ENCODE measurements at regions not wholly inside any gene's neighbourhood (a gene's known extent, or its start where the extent isn't known, plus 50 kb on each side); places are given as distances from the start of the nearest gene placed in this dataset.
"Not testable (repeated sequence)": the region's sequence is repeated elsewhere in the genome, so short reads cannot be mapped to it uniquely, and the experiment has no call there.

- FAIRE-seq (no peak), DNase-seq (ENCODE audit: low spot score) (no peak)
These were observed 50.3 kb upstream of the OSBPL11 start for GRCh38 chr3:125645616-125646015.

DNA sequence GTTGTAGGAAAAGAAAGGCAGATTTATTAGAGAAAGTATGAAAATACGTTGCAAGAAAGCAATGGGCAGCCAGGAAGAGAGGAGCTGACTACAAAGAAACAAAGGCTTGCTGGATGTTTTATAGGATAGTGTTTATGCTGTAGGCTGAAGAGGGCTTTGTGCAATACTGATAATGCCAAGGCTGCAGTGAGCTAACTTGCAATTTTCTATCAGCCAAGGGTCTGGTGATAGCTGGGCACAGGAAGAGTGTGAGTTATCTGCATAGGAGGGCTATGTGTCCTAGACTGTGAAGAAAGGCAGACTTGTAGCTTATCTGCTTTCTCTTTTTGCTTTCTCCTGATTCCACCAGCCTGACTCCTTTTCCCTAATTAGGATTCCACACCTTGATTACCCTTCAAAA, 51.3 kb upstream of the OSBPL11 start:
- DNase-seq (ENCODE audit: low spot score) (no peak), FAIRE-seq (no peak)

DNA sequence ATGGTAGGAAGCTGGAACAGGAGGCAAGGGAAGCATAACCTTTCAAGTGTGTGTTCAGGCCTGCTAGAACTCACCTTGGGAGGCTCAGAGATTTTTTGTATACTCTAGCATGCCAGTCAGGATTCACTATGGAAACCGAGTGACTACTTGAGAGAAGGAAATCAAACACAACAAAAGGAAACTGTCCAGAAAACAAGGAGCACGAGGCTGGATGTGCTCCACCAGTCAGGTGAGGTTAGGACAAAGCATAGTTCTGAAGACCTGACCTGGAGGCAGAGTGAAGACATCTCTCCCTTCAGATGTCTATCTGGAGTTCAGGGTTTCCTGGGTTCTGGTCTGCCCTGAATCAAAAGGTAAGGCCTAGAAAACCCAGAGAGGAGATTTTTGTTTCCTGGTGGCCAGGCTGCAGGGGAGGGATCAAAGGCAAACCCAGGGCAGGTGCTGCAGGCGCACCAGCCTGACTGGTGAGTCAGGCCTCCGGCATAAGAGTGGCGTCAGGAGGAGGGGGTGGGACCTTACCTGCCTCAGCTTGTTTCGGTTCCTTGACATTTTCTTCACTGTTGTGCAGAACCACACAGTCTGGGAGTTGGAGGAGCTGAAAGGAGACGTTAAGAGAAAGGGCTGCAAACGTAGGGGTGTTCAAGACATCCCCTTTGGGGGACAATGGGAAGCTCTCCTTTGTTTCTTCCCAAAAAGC, 52.2 kb upstream of the OSBPL11 start:
- DNase-seq (ENCODE audit: low spot score) = no peak
- FAIRE-seq = no peak

GRCh38 chr3:125651244-125651643, 55.9 kb upstream of the OSBPL11 start:
- FAIRE-seq (no peak), DNase-seq (ENCODE audit: low spot score) (peak; percentile 8)

DNA sequence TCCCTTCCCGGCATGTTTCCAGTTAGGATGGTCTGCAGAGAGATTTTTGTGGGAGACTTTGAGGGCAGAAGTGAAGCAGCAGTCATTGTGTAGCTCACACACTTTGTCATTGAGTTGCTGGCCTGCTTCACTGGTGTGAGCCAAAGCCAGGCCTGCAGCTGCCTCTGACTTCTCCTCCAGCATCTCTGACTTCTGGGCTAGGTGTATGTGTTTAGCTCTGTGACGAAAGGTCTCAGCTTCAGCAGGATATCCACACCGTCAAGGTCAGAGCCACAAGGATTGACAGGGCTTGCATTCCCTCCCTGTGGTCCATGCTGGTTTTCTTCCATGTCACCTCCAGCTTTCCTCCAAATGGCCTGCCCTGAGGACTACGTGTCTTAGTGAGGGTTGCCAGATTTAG, 57.1 kb upstream of the OSBPL11 start:
- no peak for FAIRE-seq
- no peak for DNase-seq (ENCODE audit: low spot score)

GRCh38 chr3:125654526-125654925, 59.2 kb upstream of the OSBPL11 start:
- no peak for FAIRE-seq

GRCh38 chr3:125662675-125663074, 67.4 kb upstream of the OSBPL11 start:
- DNase-seq (ENCODE audit: low spot score) = no peak
- no peak for FAIRE-seq

More at GRCh38 chr3:125654526-125654925, 59.2 kb upstream of the OSBPL11 start:
- no peak for DNase-seq (ENCODE audit: low spot score)

GRCh38 chr3:125670352-125670751, 75.1 kb upstream of the OSBPL11 start:
- FAIRE-seq (no peak), DNase-seq (ENCODE audit: low spot score) (no peak)

GRCh38 chr3:125670945-125671344, 75.6 kb upstream of the OSBPL11 start:
- FAIRE-seq (no peak), DNase-seq (ENCODE audit: low spot score) (no peak)

DNA sequence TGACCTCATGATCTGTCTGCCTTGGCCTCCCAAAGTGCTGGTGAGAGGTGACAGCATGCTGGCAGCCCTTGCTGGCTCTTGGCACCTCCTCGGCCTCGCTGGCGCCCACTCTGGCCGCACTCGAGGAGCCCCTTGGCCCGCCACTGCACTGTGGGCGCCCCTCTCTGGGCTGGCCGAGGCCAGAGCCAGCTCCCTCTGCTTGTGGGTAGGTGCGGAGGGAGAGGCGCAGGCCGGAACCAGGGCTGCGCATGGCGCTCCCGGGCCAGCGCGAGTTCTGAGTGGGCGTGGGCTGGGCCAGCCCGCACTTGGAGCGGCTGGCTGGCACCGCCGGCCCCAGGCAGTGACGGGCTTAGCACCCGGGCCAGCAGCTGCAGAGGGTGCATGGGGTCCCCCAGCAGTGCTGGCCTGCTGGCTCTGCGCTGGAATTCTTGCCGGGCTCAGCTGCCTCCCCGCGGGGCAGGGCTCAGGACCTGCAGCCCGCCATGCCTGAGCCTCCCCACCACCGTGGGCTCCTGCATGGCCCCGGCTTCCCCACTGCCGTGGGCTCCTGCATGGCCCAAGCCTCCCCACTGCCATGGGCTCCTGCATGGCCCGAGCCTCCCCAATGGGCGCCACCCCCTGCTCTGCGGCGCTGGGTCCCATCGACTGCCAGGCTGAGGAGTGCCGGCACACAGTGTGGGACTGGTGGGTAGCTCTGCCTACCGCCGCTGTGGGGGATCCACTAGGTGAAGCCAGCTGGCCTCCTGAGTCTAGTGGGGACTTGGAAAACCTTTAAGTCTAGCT, 76.4 kb upstream of the OSBPL11 start:
- DNase-seq (ENCODE audit: low spot score) = no peak
- FAIRE-seq = no peak

GRCh38 chr3:125675791-125676190, 80.5 kb upstream of the OSBPL11 start:
- FAIRE-seq (no peak), DNase-seq (ENCODE audit: low spot score) (peak; percentile 16)

DNA sequence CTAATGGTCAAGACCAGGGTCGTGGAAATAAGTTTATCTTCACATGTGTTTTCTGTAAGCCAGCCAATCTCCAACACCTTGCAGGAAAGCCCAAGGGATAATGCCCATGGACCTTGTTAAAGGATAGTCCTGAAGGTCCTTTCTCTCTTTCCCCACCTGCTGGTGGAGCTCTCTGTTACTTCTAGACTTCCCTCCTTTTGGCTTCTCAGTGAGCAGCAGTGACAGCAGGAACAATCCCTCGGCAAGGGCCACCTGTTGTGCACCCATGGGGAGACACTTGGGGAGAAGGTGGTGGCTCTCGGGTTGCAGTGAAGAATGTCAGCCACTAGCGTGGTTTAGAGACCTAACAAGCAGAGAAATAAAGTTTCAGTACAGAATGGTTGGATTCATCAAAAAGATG, 84.0 kb upstream of the OSBPL11 start:
- DNase-seq (ENCODE audit: low spot score) (no peak), FAIRE-seq (no peak)

- FAIRE-seq = no peak
- DNase-seq (ENCODE audit: low spot score) = no peak
These were observed 85.8 kb upstream of the OSBPL11 start for GRCh38 chr3:125681146-125681545.

DNA sequence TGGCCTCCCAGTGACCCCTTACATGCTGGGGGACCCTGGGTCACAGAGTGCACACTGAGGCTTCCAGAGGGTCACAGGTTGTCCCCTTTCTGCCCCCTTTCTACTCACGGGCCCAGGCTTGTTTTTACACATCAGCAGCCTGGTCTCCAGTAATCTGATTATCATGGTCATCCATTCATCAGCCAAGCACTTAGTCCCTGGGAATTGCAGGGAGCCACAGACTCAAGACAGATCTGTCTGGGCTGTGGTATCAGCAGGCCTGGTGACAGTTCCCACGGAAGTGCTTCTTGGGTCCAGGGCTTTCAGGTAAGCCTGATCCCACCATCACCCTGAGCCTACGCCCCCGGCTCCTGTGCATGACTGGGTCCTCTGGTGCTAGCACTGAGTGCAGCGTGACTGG, 86.6 kb upstream of the OSBPL11 start:
- DNase-seq (ENCODE audit: low spot score); FAIRE-seq: not testable (repeated sequence)

GRCh38 chr3:125682610-125683009, 87.3 kb upstream of the OSBPL11 start:
- DNase-seq (ENCODE audit: low spot score); FAIRE-seq: not testable (repeated sequence)

GRCh38 chr3:125683067-125683829, 88.0 kb upstream of the OSBPL11 start:
- no peak for FAIRE-seq
- no peak for DNase-seq (ENCODE audit: low spot score)

- no peak for FAIRE-seq
- DNase-seq (ENCODE audit: low spot score) = no peak
These were observed 88.9 kb upstream of the OSBPL11 start for GRCh38 chr3:125684199-125684598.

DNA sequence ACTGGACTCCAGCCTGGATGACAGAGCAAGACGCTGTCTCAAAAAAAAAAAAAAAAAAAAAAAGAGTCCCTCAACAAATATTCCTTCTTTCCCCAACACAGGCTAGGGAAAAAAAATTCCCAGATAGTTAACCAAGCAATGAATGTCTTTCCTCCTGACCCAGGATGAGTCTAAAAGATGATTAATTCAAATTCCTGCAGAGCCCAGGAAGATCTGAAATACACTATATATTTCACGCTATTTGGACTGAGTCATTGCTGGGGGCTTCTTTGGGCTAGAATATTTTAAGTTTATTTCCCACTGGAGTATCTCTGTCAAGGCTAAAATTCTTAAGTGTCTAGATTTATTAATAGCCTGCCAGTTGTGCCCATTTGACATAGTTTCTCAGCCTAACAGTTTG, 90.4 kb upstream of the OSBPL11 start:
- FAIRE-seq = peak; percentile 52
- DNase-seq (ENCODE audit: low spot score) = peak; percentile 67

- DNase-seq (ENCODE audit: low spot score) = no peak
- FAIRE-seq = no peak
These were observed 97.1 kb upstream of the OSBPL11 start for GRCh38 chr3:125692361-125692760.

- peak; percentile 67 for FAIRE-seq
- DNase-seq (ENCODE audit: low spot score) = no peak
These were observed 98.6 kb upstream of the OSBPL11 start for GRCh38 chr3:125693887-125694286.

DNA sequence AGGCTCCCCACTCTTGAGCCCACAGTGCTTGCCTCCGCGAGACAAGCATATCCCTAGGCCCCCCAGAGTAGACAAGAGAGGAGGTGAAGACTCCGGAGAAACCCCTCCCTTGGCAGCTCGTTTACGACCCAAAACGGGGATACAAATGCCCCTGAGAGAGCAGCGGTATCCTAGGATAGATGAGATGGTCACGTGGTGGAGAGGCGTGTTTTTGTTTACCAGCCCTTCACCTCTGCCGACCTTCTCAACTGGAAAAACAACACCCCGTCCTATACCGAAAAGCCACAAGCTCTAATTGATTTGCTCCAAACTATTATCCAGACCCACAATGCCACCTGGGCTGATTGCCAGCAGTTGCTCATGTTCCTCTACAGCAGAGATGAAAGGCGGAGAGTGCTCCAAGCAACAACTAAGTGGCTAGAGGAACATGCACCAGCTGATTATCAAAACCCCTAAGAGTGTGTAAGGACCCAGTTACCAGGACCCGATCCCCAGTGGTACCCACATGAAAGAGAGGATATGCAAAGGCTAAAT, 99.5 kb upstream of the OSBPL11 start:
- FAIRE-seq (no peak), DNase-seq (ENCODE audit: low spot score) (no peak)

DNA sequence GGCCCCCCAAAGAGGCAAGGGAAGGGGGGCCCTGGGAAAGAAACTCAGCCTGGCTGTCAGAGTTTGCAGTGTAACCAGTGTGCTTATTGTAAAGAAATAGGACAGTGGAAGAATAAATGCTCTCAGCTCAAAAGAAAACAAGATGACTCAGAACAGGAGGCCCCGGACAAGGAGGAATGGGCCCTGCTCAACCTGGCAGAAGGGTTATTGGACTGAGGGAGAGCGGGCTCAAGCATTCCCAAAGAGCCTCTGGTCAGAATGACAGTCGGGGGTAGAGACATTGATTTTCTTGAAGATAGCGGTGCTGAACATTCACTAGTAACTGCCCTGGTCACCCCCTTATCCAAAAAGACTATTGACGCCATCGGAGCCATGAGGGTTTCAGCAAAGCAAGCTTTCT, 100.4 kb upstream of the OSBPL11 start:
- DNase-seq (ENCODE audit: low spot score) (no peak), FAIRE-seq (no peak)
